Esophagus squamous epithelium (tissue), 4 donors: ENCODE measurements at regions not wholly inside any gene's neighbourhood (a gene's known extent, or its start where the extent isn't known, plus 50 kb on each side); places are given as distances from the start of the nearest gene placed in this dataset.

Experiments used
- POLR2A ChIP-seq, 4 donors: fragments of 450-650 bp; IDR thresholded peaks; one replicate each; pipeline ENCODE4 v1.6.1; 2017; ENCODE audit warnings: antibody characterized with exemption in 4 of 4, mild to moderate bottlenecking in 4 of 4, moderate library complexity in 3 of 4
- TF ChIP-seq, protein P1 (sequence below), 6 experiments: fragments of 450-650 bp in 4 of 6; fragments of 200-600 bp in 2 of 6; sonication (generic) in 2 of 6; IDR thresholded peaks; one replicate each; pipeline ENCODE4 v1.5.1; 2016 to 2019; ENCODE audit warnings: antibody characterized with exemption in 6 of 6, mild to moderate bottlenecking in 4 of 6, moderate library complexity in 4 of 6

DNA sequence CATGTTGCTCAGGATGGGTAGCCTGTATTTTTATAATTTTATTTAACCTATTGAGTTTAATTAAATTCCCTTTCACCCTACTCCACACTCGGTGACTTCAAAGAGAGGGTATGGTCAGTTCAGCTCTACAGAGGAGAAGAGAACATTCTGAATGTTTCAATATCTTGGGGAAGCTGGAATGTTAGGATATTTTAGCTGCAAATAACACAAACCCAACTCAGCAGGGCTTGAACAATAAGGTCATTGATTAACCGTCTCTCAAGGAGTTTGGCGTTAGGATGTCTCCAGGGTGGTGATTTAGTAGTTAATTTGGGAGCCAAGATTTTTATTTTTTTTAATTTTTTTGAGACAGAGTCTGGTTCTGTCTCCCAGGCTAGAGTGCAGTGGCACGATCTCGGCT is 143.6 kb upstream of the SALL4 start:
- TF ChIP-seq, protein P1, sequence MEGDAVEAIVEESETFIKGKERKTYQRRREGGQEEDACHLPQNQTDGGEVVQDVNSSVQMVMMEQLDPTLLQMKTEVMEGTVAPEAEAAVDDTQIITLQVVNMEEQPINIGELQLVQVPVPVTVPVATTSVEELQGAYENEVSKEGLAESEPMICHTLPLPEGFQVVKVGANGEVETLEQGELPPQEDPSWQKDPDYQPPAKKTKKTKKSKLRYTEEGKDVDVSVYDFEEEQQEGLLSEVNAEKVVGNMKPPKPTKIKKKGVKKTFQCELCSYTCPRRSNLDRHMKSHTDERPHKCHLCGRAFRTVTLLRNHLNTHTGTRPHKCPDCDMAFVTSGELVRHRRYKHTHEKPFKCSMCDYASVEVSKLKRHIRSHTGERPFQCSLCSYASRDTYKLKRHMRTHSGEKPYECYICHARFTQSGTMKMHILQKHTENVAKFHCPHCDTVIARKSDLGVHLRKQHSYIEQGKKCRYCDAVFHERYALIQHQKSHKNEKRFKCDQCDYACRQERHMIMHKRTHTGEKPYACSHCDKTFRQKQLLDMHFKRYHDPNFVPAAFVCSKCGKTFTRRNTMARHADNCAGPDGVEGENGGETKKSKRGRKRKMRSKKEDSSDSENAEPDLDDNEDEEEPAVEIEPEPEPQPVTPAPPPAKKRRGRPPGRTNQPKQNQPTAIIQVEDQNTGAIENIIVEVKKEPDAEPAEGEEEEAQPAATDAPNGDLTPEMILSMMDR (IDR thresholded peaks at IDR 0.05) = no peak
- TF ChIP-seq POLR2A (IDR thresholded peaks at IDR 0.05) = no peak
